ENCODE measurements at regions not wholly inside any gene's neighbourhood (a gene's known extent, or its start where the extent isn't known, plus 50 kb on each side); places are given as distances from the start of the nearest gene placed in this dataset.

GRCh38 chr5:2297991-2298390, 415.3 kb upstream of the IRX4 start:
- DNase-seq (ENCODE audit: low spot score) = no peak

GRCh38 chr5:2295476-2295875, 412.8 kb upstream of the IRX4 start:
- no peak for DNase-seq (ENCODE audit: low spot score)

GRCh38 chr5:2293906-2294305, 411.2 kb upstream of the IRX4 start:
- no peak for DNase-seq (ENCODE audit: low spot score)

- DNase-seq (ENCODE audit: low spot score) = no peak
Observed at GRCh38 chr5:2291146-2291840, 408.6 kb upstream of the IRX4 start.

GRCh38 chr5:2289380-2289779, 406.7 kb upstream of the IRX4 start:
- DNase-seq (ENCODE audit: low spot score) = no peak

- DNase-seq (ENCODE audit: low spot score) = no peak
Observed at GRCh38 chr5:2288968-2289367, 406.2 kb upstream of the IRX4 start.

GRCh38 chr5:2288466-2288865, 405.7 kb upstream of the IRX4 start:
- no peak for DNase-seq (ENCODE audit: low spot score)

GRCh38 chr5:2286250-2286649, 403.5 kb upstream of the IRX4 start:
- no peak for DNase-seq (ENCODE audit: low spot score)

GRCh38 chr5:2284678-2285077, 402.0 kb upstream of the IRX4 start:
- no peak for DNase-seq (ENCODE audit: low spot score)

- DNase-seq (ENCODE audit: low spot score) = no peak
Observed at GRCh38 chr5:2283481-2284045, 400.8 kb upstream of the IRX4 start.

- DNase-seq (ENCODE audit: low spot score) = no peak
Observed at GRCh38 chr5:2282893-2283292, 400.2 kb upstream of the IRX4 start.

GRCh38 chr5:2282034-2282690, 399.4 kb upstream of the IRX4 start:
- DNase-seq (ENCODE audit: low spot score) = no peak

GRCh38 chr5:2281446-2281845, 398.7 kb upstream of the IRX4 start:
- DNase-seq (ENCODE audit: low spot score) = no peak

- DNase-seq (ENCODE audit: low spot score) = no peak
Observed at GRCh38 chr5:2280318-2280717, 397.6 kb upstream of the IRX4 start.

- DNase-seq (ENCODE audit: low spot score) = no peak
Observed at GRCh38 chr5:2278825-2279456, 396.2 kb upstream of the IRX4 start.

- DNase-seq (ENCODE audit: low spot score) = no peak
Observed at GRCh38 chr5:2277886-2278285, 395.2 kb upstream of the IRX4 start.

GRCh38 chr5:2276101-2276500, 393.4 kb upstream of the IRX4 start:
- no peak for DNase-seq (ENCODE audit: low spot score)

GRCh38 chr5:2272755-2273154, 390.0 kb upstream of the IRX4 start:
- no peak for DNase-seq (ENCODE audit: low spot score)

GRCh38 chr5:2272039-2272438, 389.3 kb upstream of the IRX4 start:
- no peak for DNase-seq (ENCODE audit: low spot score)

- no peak for DNase-seq (ENCODE audit: low spot score)
Observed at GRCh38 chr5:2271316-2271715, 388.6 kb upstream of the IRX4 start.

GRCh38 chr5:2270467-2270866, 387.7 kb upstream of the IRX4 start:
- DNase-seq (ENCODE audit: low spot score) = no peak

GRCh38 chr5:2269656-2270055, 386.9 kb upstream of the IRX4 start:
- DNase-seq (ENCODE audit: low spot score) = no peak

GRCh38 chr5:2267991-2268390, 385.3 kb upstream of the IRX4 start:
- DNase-seq (ENCODE audit: low spot score) = no peak

All from pons (tissue), 1 donor.